ENCODE measurements at regions not wholly inside any gene's neighbourhood (a gene's known extent, or its start where the extent isn't known, plus 50 kb on each side); places are given as distances from the start of the nearest gene placed in this dataset.

GRCh38 chr11:98495601-98496000, 525.1 kb upstream of the CNTN5 start:
- Histone ChIP-seq H3K79me2 (ENCODE audit: control insufficient read depth, insufficient read depth, low read length) (no peaks in the 10 kb centered on the region), H3K4me3 (replicated peaks in 1 of 3; ENCODE audit: insufficient read depth in 1 of 3, low read depth in 1 of 3, low read length in 3 of 3) (no peak overlapping the region), H3K9me3 (replicated peaks; ENCODE audit: control insufficient read depth, insufficient read depth, low read length) (peaks cover 6% of the 10 kb centered on the region), H4K20me1 (replicated peaks; ENCODE audit: control insufficient read depth, extremely low read depth, insufficient read depth, low read length) (no peaks in the 10 kb centered on the region), H3K27me3 (ENCODE audit: control insufficient read depth in 2 of 2, insufficient read depth in 2 of 2, low read length in 2 of 2) (no peaks in the 10 kb centered on the region), H3K27ac (ENCODE audit: insufficient read depth, low read depth, low read length) (no peak overlapping the region), H3K4me2 (ENCODE audit: insufficient read depth, low read length) (no peak overlapping the region), H3K36me3 (ENCODE audit: control insufficient read depth in 2 of 2, extremely low read depth in 1 of 2, insufficient read depth in 2 of 2, low read length in 2 of 2) (no peaks in the 10 kb centered on the region), H3K9ac (replicated peaks; ENCODE audit: extremely low read depth, insufficient read depth, low read length) (no peak overlapping the region), H3K9me1 (replicated peaks; ENCODE audit: control insufficient read depth, extremely low read depth, insufficient read depth, low read length) (no peaks in the 10 kb centered on the region), H3K4me1 (ENCODE audit: control insufficient read depth, extremely low read depth, insufficient read depth, low read length) (no peaks in the 10 kb centered on the region), H2AFZ (ENCODE audit: low read depth, low read length) (no peak overlapping the region)
- CTCF ChIA-PET, result no interaction called here
- DNase-seq (ENCODE audit: low read depth, low spot score) (no peak), FAIRE-seq (no peak)
- POLR2A ChIA-PET, result no interaction called here
- intact Hi-C loops (cut with micrococcal nuclease) (no loop called here), dilution Hi-C loops (cut with MboI; ENCODE audit: extremely low pct_ligation_motif_present, low sequenced_read_pairs) (no loop called here)
- BruUV-seq (replicated peaks), result no TSS peak
- TF ChIP-seq EZH2 (IDR thresholded peaks at IDR 0.05; ENCODE audit: borderline replicate concordance, low read depth, low read length, severe bottlenecking), result no peak
- no peak for TF ChIP-seq POLR2A (IDR thresholded peaks at IDR 0.05; ENCODE audit: low read depth, low read length)
- no peak for TF ChIP-seq FOS (IDR thresholded peaks at IDR 0.05; ENCODE audit: borderline replicate concordance, insufficient read depth, low read length)

GRCh38 chr11:98507208-98507607, 513.5 kb upstream of the CNTN5 start:
- Histone ChIP-seq H3K9me3 (replicated peaks; ENCODE audit: control insufficient read depth, insufficient read depth, low read length) (no peaks in the 10 kb centered on the region), H3K4me3 (replicated peaks in 1 of 3; ENCODE audit: insufficient read depth in 1 of 3, low read depth in 1 of 3, low read length in 3 of 3) (no peak overlapping the region), H3K4me2 (ENCODE audit: insufficient read depth, low read length) (no peak overlapping the region), H4K20me1 (replicated peaks; ENCODE audit: control insufficient read depth, extremely low read depth, insufficient read depth, low read length) (no peaks in the 10 kb centered on the region), H3K9me1 (replicated peaks; ENCODE audit: control insufficient read depth, extremely low read depth, insufficient read depth, low read length) (no peaks in the 10 kb centered on the region), H3K27ac (ENCODE audit: insufficient read depth, low read depth, low read length) (no peak overlapping the region), H3K9ac (replicated peaks; ENCODE audit: extremely low read depth, insufficient read depth, low read length) (no peak overlapping the region), H2AFZ (ENCODE audit: low read depth, low read length) (no peak overlapping the region), H3K79me2 (ENCODE audit: control insufficient read depth, insufficient read depth, low read length) (no peaks in the 10 kb centered on the region), H3K36me3 (ENCODE audit: control insufficient read depth in 2 of 2, extremely low read depth in 1 of 2, insufficient read depth in 2 of 2, low read length in 2 of 2) (no peaks in the 10 kb centered on the region), H3K27me3 (ENCODE audit: control insufficient read depth in 2 of 2, insufficient read depth in 2 of 2, low read length in 2 of 2) (no peaks in the 10 kb centered on the region), H3K4me1 (ENCODE audit: control insufficient read depth, extremely low read depth, insufficient read depth, low read length) (no peaks in the 10 kb centered on the region)
- dilution Hi-C loops (cut with MboI; ENCODE audit: extremely low pct_ligation_motif_present, low sequenced_read_pairs) (no loop called here), intact Hi-C loops (cut with micrococcal nuclease) (no loop called here)
- BruUV-seq (replicated peaks), result no TSS peak
- DNase-seq (ENCODE audit: low read depth, low spot score) (no peak), FAIRE-seq (no peak)
- CTCF ChIA-PET, result no interaction called here
- TF ChIP-seq FOS (IDR thresholded peaks at IDR 0.05; ENCODE audit: borderline replicate concordance, insufficient read depth, low read length), result no peak
- TF ChIP-seq GATA2 (IDR thresholded peaks at IDR 0.05; ENCODE audit: insufficient read depth, insufficient read length, low read depth, low read length), result no peak
- no peak for TF ChIP-seq EZH2 (IDR thresholded peaks at IDR 0.05; ENCODE audit: borderline replicate concordance, low read depth, low read length, severe bottlenecking)
- POLR2A ChIA-PET, result no interaction called here

Measured in endothelial cell of umbilical vein (primary cell).